ENCODE measurements at regions not wholly inside any gene's neighbourhood (a gene's known extent, or its start where the extent isn't known, plus 50 kb on each side); places are given as distances from the start of the nearest gene placed in this dataset.

DNA sequence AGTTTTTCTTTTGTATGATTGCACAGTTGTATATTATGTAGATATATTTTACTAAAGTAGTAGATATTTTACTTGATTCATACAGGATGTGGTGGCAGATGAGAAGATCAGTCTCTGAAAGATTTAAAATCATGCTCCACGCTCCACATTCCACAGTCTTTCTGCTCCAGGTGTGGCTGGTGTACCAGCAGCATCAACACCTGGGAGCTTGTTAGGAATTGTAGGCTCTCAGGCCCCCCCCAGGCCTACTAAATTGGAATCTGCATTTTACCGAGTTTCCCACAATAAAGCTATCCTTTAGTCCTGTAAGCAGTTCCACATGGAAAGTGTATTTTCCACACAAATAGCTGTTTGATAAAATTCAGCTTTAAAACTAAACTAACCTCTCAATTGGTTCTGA lies 537.4 kb downstream of the BCKDHB start (continued):
- TF ChIP-seq, protein P1, sequence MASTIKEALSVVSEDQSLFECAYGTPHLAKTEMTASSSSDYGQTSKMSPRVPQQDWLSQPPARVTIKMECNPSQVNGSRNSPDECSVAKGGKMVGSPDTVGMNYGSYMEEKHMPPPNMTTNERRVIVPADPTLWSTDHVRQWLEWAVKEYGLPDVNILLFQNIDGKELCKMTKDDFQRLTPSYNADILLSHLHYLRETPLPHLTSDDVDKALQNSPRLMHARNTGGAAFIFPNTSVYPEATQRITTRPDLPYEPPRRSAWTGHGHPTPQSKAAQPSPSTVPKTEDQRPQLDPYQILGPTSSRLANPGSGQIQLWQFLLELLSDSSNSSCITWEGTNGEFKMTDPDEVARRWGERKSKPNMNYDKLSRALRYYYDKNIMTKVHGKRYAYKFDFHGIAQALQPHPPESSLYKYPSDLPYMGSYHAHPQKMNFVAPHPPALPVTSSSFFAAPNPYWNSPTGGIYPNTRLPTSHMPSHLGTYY (CRISPR knock-in tag; IDR thresholded peaks at IDR 0.05) = no peak
- TF ChIP-seq, protein P2, sequence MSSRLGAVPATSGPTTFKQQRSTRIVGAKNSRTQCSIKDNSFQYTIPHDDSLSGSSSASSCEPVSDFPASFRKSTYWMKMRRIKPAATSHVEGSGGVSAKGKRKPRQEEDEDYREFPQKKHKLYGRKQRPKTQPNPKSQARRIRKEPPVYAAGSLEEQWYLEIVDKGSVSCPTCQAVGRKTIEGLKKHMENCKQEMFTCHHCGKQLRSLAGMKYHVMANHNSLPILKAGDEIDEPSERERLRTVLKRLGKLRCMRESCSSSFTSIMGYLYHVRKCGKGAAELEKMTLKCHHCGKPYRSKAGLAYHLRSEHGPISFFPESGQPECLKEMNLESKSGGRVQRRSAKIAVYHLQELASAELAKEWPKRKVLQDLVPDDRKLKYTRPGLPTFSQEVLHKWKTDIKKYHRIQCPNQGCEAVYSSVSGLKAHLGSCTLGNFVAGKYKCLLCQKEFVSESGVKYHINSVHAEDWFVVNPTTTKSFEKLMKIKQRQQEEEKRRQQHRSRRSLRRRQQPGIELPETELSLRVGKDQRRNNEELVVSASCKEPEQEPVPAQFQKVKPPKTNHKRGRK (CRISPR knock-in tag; IDR thresholded peaks at IDR 0.05; ENCODE audit: borderline replicate concordance) = no peak

DNA sequence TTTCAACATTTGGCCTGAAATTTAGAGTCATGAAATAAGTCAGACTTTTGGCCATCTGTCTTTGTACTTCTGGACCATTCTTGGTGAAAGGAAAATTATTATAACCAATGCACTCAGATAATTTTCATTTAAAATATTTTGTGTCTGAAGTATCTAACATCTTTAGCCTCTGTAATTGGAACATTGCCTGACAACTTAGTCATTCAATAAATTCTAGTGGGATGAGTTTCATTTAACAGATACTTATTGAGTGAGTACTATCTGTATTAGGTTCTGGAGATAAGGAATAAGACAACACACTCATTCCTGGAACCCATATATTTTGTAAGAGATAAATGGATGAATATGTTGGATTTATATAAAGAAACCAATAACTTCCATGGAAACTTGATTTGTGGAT lies 536.0 kb downstream of the BCKDHB start:
- peaks cover 13% of the 10 kb centered on the region for H3K36me3 Mint-ChIP-seq
- H3K4me3 Mint-ChIP-seq = no peak overlapping the region
- POLR2A ChIA-PET = no interaction called here
- no peak overlapping the region for H3K27ac Mint-ChIP-seq
- H3K27me3 Mint-ChIP-seq (ENCODE audit: low read depth) = no peaks in the 10 kb centered on the region; the same call in 1 of the 2 replicates
- CTCF ChIA-PET = no interaction called here
- H3K9me3 Mint-ChIP-seq = peaks cover 16% of the 10 kb centered on the region
- H3K4me1 Mint-ChIP-seq = peaks cover 29% of the 10 kb centered on the region
- no peak for ATAC-seq
- TF ChIP-seq, protein P3, sequence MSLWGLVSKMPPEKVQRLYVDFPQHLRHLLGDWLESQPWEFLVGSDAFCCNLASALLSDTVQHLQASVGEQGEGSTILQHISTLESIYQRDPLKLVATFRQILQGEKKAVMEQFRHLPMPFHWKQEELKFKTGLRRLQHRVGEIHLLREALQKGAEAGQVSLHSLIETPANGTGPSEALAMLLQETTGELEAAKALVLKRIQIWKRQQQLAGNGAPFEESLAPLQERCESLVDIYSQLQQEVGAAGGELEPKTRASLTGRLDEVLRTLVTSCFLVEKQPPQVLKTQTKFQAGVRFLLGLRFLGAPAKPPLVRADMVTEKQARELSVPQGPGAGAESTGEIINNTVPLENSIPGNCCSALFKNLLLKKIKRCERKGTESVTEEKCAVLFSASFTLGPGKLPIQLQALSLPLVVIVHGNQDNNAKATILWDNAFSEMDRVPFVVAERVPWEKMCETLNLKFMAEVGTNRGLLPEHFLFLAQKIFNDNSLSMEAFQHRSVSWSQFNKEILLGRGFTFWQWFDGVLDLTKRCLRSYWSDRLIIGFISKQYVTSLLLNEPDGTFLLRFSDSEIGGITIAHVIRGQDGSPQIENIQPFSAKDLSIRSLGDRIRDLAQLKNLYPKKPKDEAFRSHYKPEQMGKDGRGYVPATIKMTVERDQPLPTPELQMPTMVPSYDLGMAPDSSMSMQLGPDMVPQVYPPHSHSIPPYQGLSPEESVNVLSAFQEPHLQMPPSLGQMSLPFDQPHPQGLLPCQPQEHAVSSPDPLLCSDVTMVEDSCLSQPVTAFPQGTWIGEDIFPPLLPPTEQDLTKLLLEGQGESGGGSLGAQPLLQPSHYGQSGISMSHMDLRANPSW (CRISPR knock-in tag; conservative IDR thresholded peaks at IDR 0.05; ENCODE audit: low read depth) = no peak
- TF ChIP-seq, protein P4, sequence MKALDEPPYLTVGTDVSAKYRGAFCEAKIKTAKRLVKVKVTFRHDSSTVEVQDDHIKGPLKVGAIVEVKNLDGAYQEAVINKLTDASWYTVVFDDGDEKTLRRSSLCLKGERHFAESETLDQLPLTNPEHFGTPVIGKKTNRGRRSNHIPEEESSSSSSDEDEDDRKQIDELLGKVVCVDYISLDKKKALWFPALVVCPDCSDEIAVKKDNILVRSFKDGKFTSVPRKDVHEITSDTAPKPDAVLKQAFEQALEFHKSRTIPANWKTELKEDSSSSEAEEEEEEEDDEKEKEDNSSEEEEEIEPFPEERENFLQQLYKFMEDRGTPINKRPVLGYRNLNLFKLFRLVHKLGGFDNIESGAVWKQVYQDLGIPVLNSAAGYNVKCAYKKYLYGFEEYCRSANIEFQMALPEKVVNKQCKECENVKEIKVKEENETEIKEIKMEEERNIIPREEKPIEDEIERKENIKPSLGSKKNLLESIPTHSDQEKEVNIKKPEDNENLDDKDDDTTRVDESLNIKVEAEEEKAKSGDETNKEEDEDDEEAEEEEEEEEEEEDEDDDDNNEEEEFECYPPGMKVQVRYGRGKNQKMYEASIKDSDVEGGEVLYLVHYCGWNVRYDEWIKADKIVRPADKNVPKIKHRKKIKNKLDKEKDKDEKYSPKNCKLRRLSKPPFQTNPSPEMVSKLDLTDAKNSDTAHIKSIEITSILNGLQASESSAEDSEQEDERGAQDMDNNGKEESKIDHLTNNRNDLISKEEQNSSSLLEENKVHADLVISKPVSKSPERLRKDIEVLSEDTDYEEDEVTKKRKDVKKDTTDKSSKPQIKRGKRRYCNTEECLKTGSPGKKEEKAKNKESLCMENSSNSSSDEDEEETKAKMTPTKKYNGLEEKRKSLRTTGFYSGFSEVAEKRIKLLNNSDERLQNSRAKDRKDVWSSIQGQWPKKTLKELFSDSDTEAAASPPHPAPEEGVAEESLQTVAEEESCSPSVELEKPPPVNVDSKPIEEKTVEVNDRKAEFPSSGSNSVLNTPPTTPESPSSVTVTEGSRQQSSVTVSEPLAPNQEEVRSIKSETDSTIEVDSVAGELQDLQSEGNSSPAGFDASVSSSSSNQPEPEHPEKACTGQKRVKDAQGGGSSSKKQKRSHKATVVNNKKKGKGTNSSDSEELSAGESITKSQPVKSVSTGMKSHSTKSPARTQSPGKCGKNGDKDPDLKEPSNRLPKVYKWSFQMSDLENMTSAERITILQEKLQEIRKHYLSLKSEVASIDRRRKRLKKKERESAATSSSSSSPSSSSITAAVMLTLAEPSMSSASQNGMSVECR (CRISPR knock-in tag; IDR thresholded peaks at IDR 0.05; ENCODE audit: borderline replicate concordance) = no peak
- no peak for TF ChIP-seq CBFB (CRISPR knock-in tag; IDR thresholded peaks at IDR 0.05; ENCODE audit: low read depth)
- no peak for DNase-seq (ENCODE audit: low spot score)

DNA sequence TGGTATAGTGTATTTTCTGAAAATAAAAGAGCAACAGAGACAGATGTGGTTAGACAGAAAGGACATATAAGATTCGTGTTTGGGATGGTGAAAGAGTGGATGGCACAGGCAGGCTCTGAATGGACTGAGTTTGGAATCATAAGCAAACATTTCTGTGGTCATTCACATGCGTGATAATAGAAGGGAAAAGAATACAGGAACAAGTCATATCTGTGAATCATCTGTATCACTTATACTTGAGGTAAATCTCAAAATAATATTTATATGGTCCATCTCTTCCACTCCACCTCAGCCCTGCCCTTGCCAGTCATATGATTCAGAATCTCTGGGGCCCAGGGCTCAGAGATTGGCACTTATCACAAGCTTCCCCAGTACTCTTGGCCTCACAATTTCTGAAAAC lies 535.1 kb downstream of the BCKDHB start:
- CTCF ChIA-PET = no interaction called here
- H3K36me3 Mint-ChIP-seq = peaks cover 13% of the 10 kb centered on the region
- POLR2A ChIA-PET = no interaction called here
- H3K4me1 Mint-ChIP-seq = peaks cover 35% of the 10 kb centered on the region
- peaks cover 16% of the 10 kb centered on the region for H3K9me3 Mint-ChIP-seq
- H3K27me3 Mint-ChIP-seq (ENCODE audit: low read depth) = no peaks in the 10 kb centered on the region; the same call in 1 of the 2 replicates
- no peak overlapping the region for H3K4me3 Mint-ChIP-seq
- DNase-seq (ENCODE audit: low spot score) = no peak
- no peak overlapping the region for H3K27ac Mint-ChIP-seq
- TF ChIP-seq TP53 (CRISPR knock-in tag; IDR thresholded peaks at IDR 0.05) (no peak), ZNF423 (CRISPR knock-in tag; IDR thresholded peaks at IDR 0.05) (no peak), JUN (CRISPR knock-in tag; IDR thresholded peaks at IDR 0.05) (no peak), NR2C2 (CRISPR knock-in tag; IDR thresholded peaks at IDR 0.05) (no peak), ZNF121 (CRISPR knock-in tag; IDR thresholded peaks at IDR 0.05) (no peak), TEAD1 (CRISPR knock-in tag; IDR thresholded peaks at IDR 0.05) (no peak), CREB1 (CRISPR knock-in tag; IDR thresholded peaks at IDR 0.05) (no peak)
- TF ChIP-seq, protein P5, sequence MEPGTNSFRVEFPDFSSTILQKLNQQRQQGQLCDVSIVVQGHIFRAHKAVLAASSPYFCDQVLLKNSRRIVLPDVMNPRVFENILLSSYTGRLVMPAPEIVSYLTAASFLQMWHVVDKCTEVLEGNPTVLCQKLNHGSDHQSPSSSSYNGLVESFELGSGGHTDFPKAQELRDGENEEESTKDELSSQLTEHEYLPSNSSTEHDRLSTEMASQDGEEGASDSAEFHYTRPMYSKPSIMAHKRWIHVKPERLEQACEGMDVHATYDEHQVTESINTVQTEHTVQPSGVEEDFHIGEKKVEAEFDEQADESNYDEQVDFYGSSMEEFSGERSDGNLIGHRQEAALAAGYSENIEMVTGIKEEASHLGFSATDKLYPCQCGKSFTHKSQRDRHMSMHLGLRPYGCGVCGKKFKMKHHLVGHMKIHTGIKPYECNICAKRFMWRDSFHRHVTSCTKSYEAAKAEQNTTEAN (CRISPR knock-in tag; IDR thresholded peaks at IDR 0.05) = no peak
- TF ChIP-seq, protein P6, sequence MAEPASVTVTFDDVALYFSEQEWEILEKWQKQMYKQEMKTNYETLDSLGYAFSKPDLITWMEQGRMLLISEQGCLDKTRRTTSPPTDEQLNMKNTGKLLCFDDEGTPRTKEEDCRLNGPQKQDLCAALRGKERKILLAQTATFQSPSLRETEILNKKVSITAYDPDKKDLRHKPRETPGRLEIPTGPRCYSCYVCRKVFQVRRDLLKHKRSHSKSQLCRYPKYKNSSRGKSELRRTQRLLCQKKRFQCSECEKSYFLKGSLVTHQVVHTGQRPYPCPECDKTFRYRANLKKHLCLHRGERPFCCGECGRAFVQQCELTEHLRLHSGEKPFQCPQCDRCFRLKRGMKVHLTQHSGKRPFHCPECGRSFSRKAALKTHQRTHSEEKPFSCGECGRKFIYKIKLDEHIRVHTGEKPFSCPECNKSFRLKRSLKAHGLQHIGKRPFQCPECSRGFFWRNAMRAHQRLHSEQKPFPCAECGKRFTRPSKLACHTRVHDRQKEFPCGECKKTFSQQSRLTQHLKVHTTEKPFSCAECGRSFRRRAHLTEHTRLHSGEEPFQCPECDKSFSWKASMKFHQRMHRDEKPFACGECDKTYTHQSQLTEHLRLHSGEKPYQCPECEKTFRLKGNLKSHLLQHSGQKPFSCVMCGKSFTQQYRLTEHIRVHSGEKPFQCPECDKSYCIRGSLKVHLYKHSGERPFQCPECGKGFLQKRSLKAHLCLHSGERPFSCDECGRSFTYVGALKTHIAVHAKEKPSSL (CRISPR knock-in tag; conservative IDR thresholded peaks at IDR 0.05) = no peak
- TF ChIP-seq, protein P7, sequence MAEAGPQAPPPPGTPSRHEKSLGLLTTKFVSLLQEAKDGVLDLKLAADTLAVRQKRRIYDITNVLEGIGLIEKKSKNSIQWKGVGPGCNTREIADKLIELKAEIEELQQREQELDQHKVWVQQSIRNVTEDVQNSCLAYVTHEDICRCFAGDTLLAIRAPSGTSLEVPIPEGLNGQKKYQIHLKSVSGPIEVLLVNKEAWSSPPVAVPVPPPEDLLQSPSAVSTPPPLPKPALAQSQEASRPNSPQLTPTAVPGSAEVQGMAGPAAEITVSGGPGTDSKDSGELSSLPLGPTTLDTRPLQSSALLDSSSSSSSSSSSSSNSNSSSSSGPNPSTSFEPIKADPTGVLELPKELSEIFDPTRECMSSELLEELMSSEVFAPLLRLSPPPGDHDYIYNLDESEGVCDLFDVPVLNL (CRISPR knock-in tag; IDR thresholded peaks at IDR 0.05; ENCODE audit: borderline replicate concordance, low read depth) = no peak
- TF ChIP-seq, protein P8, sequence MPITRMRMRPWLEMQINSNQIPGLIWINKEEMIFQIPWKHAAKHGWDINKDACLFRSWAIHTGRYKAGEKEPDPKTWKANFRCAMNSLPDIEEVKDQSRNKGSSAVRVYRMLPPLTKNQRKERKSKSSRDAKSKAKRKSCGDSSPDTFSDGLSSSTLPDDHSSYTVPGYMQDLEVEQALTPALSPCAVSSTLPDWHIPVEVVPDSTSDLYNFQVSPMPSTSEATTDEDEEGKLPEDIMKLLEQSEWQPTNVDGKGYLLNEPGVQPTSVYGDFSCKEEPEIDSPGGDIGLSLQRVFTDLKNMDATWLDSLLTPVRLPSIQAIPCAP (CRISPR knock-in tag; IDR thresholded peaks at IDR 0.05) = no peak
- no peak for ATAC-seq

Measured in WTC11 (cell line).